Ovary (tissue), 7 donors: ENCODE measurements at regions not wholly inside any gene's neighbourhood (a gene's known extent, or its start where the extent isn't known, plus 50 kb on each side); places are given as distances from the start of the nearest gene placed in this dataset.

Source experiments
- DNase-seq, 5 donors: peaks; one replicate each; pipeline ENCODE4 v3.0.0-alpha.2; 2019 to 2020
- H3K27ac ChIP-seq, 2 donors: fragments of 200-600 bp; one replicate each; pipeline versions ENCODE4 v1.5.1 to v1.8.0; 2019 to 2022
- H3K27me3 ChIP-seq: fragments of 200-600 bp; one replicate; pipeline ENCODE4 v1.8.0; 2022
- H3K36me3 ChIP-seq: fragments of 200-600 bp; sonication (generic); one replicate; pipeline ENCODE4 v1.5.1; 2019
- H3K4me1 ChIP-seq: one replicate; pipeline ENCODE4 v1.8.1; 2013; ENCODE audit warnings: mild to moderate bottlenecking, moderate library complexity; ENCODE audit not compliant: insufficient read depth
- H3K4me3 ChIP-seq: fragments of 200-600 bp; sonication (generic); one replicate; pipeline ENCODE4 v1.5.1; 2017
- H3K9me3 ChIP-seq, 2 donors: fragments of 200-600 bp in 1 of 2; sonication (generic) in 1 of 2; one replicate each; pipeline versions ENCODE4 v1.5.1 to v1.8.1; 2013 to 2019; ENCODE audit warnings: mild to moderate bottlenecking in 1 of 2, moderate library complexity in 1 of 2
- EP300 ChIP-seq: sonication (generic); formaldehyde crosslinking; IDR thresholded peaks from one replicate; pipeline ENCODE4 v1.6.1; 2017; ENCODE audit warnings: antibody characterized with exemption
- POLR2A ChIP-seq: fragments of 450-650 bp; IDR thresholded peaks from one replicate; pipeline ENCODE4 v1.6.1; 2017; ENCODE audit warnings: antibody characterized with exemption, mild to moderate bottlenecking, moderate library complexity
- WGBS, 3 donors: extraction: QIAGEN DNeasy Blood & Tissue Kit in 1 of 3; methylation state at CpG; one replicate each; pipeline versions ENCODE4 v1.1.5 to v1.1.7; 2013 to 2017; 5-methylcytosine and 5-hydroxymethylcytosine counted together
- intact Hi-C, 4 donors: fragments of 100-400 bp; cut with DNase I; formaldehyde crosslinking; loops; one replicate each; pipeline versions ENCODE4 v1.11.0 to v1.15.1; 2022 to 2023
- TF ChIP-seq, protein P1 (sequence below), 3 donors: fragments of 450-650 bp in 2 of 3; fragments of 200-600 bp in 1 of 3; IDR thresholded peaks; one replicate each; pipeline versions ENCODE4 v1.5.1 to v1.8.0; 2016 to 2022; ENCODE audit warnings: antibody characterized with exemption in 3 of 3, mild to moderate bottlenecking in 1 of 3
- donor health status: DM: no; HTN: no; CAD: no; lungs with moderate emphysema.
- donor health status: DM: no; HTN: no; CAD: no.
- donor health status: Bipolar disorder and iron deficiency.
- donor health status: DM: no; HTN: no; CAD: no.
- donor health status: DM: yes; HTN: yes; CAD: no.

DNA sequence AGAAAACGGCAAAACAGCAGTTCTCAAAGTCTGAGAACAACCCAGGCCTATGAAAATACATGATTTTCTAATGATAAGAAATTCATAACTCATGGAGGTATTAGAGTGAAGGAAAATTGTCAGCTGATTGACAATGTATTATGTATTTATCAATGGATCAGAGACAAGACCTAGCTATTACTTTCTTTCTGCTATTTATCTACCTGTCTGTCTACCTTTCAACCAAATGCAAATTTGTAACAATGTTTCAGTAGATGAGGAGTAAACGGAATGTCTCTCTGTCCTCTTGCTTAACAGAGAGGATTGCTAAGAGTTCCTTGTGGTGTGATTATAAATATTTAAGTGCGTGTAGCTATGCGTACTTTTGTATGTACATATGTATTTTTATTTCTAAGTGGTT lies 568.7 kb upstream of the RGS18 start:
- DNase-seq, result no peak
- H3K9me3 ChIP-seq, result no peaks in the 10 kb centered on the region
- TF ChIP-seq EP300 (no peak), POLR2A (no peak)
- TF ChIP-seq, protein P1, sequence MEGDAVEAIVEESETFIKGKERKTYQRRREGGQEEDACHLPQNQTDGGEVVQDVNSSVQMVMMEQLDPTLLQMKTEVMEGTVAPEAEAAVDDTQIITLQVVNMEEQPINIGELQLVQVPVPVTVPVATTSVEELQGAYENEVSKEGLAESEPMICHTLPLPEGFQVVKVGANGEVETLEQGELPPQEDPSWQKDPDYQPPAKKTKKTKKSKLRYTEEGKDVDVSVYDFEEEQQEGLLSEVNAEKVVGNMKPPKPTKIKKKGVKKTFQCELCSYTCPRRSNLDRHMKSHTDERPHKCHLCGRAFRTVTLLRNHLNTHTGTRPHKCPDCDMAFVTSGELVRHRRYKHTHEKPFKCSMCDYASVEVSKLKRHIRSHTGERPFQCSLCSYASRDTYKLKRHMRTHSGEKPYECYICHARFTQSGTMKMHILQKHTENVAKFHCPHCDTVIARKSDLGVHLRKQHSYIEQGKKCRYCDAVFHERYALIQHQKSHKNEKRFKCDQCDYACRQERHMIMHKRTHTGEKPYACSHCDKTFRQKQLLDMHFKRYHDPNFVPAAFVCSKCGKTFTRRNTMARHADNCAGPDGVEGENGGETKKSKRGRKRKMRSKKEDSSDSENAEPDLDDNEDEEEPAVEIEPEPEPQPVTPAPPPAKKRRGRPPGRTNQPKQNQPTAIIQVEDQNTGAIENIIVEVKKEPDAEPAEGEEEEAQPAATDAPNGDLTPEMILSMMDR (IDR thresholded peaks at IDR 0.05), result no peak
- no peaks in the 10 kb centered on the region for H3K27me3 ChIP-seq
- H3K36me3 ChIP-seq, result no peaks in the 10 kb centered on the region
- H3K4me1 ChIP-seq, result peaks cover 2% of the 10 kb centered on the region
- 94 to 98% (median 94%) methylated on average over 4 of the region's 4 CpGs for WGBS, 3 donors
- no peak overlapping the region for H3K27ac ChIP-seq
- intact Hi-C loops, result no loop called here
- no peak overlapping the region for H3K4me3 ChIP-seq

DNA sequence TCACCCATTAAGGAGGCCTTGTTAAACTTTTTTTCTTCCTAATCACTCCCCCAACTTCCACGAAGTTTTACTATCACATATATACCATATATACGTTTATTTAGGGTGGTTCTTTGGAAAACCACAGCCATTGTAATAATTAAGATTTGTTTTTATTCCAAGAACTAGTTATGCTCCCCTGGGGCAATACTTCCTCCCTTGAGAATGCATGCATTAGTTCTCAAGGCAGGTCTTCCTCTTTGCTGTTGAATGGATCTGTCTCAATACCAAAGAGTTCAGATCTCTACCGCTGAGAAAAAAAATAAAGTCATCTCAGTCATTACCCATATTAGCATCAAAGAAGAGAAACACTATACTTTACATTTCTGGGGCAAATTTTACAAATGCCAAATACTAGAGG lies 567.7 kb upstream of the RGS18 start:
- Histone ChIP-seq H3K27me3 (no peaks in the 10 kb centered on the region), H3K9me3 (no peaks in the 10 kb centered on the region), H3K27ac (no peak overlapping the region), H3K36me3 (no peaks in the 10 kb centered on the region), H3K4me1 (peaks cover 2% of the 10 kb centered on the region), H3K4me3 (no peak overlapping the region)
- WGBS, 3 donors, result 57 to 71% (median 68%) methylated on average over 3 of the region's 3 CpGs
- intact Hi-C loops, result no loop called here
- no peak for TF ChIP-seq EP300
- TF ChIP-seq POLR2A, result no peak
- TF ChIP-seq, protein P1 (IDR thresholded peaks at IDR 0.05), result no peak
- no peak for DNase-seq

DNA sequence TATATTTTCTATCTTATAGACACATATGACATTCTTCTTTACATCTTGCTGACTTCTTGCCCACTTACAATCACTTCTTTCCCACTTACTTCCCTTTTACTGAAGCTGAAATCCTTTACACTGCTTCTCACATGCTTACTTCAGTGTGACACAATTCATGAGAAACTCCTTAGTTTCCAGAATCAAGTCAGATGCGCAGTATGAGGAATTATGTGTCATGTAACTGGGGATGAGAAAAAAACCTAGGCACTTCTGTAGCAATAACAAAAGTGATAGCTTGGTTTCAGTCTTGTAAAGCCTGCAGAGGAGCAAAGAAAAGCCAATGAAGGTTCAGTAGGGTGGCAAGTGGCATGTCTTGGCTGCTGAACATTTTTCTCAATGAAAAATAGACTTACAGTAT lies 566.2 kb upstream of the RGS18 start:
- H3K4me3 ChIP-seq, result no peak overlapping the region
- no peaks in the 10 kb centered on the region for H3K36me3 ChIP-seq
- 95 to 99% (median 97%) methylated on average over 1 of the region's 1 CpG for WGBS, 3 donors
- no peaks in the 10 kb centered on the region for H3K27me3 ChIP-seq
- no peak for DNase-seq
- intact Hi-C loops, result no loop called here
- no peaks in the 10 kb centered on the region for H3K9me3 ChIP-seq
- H3K4me1 ChIP-seq, result peaks cover 2% of the 10 kb centered on the region
- no peak overlapping the region for H3K27ac ChIP-seq
- TF ChIP-seq EP300 (no peak), POLR2A (no peak)
- TF ChIP-seq, protein P1 (IDR thresholded peaks at IDR 0.05), result no peak

DNA sequence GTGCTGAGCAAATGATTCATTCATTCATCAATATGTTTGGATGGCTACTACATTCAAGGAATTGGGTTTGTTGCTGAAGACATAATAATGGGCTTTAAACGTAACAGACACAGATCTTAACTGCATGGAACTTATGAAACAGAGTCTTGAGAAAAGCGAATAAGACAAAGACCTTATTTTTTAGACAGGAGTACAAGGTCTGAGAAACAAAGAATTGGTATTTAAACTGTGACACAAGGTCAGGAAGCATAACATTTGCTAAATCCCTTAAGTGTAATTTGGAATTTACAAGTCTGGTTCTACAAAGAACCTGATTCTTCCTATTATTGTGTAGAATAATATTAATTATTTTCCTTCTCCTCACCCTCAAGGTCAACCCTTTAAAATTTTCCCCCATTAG lies 565.4 kb upstream of the RGS18 start:
- Histone ChIP-seq H3K27me3 (no peaks in the 10 kb centered on the region), H3K4me3 (no peak overlapping the region), H3K4me1 (peaks cover 2% of the 10 kb centered on the region), H3K36me3 (no peaks in the 10 kb centered on the region), H3K27ac (no peak overlapping the region), H3K9me3 (no peaks in the 10 kb centered on the region)
- WGBS, 3 donors, result 41 to 62% (median 43%) methylated on average over 2 of the region's 2 CpGs
- TF ChIP-seq POLR2A, result no peak
- DNase-seq, result no peak
- intact Hi-C loops, result no loop called here

DNA sequence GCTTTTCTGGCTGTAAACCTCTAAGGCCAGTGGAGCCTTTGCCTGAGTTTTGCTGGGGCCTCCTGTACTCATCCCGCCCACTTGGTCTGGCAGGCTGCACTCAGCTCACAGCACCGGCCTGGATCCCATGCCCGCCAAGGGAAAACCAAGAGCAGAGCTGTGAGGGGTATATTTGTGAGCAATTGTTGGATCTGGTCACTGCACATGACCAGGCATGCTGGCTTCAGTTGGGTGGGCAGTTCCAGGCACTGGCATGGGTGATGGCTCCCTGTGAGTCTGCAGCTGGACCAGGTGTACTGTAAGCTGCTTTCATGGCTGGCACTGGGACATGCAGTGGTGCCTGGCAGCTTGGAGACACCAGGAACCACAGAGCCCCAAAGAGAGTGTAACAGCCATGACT lies 563.1 kb upstream of the RGS18 start:
- DNase-seq, result no peak
- Histone ChIP-seq H3K27ac (no peak overlapping the region), H3K4me3 (no peak overlapping the region), H3K4me1 (peaks cover 2% of the 10 kb centered on the region), H3K27me3 (no peaks in the 10 kb centered on the region), H3K9me3 (no peaks in the 10 kb centered on the region), H3K36me3 (no peaks in the 10 kb centered on the region)
- WGBS, 3 donors, result 92 to 94% (median 93%) methylated on average over 3 of the region's 3 CpGs
- TF ChIP-seq EP300 (no peak), POLR2A (no peak)
- TF ChIP-seq, protein P1 (IDR thresholded peaks at IDR 0.05), result no peak
- intact Hi-C loops, result no loop called here
